Keratinocyte (primary cell): ENCODE measurements at regions not wholly inside any gene's neighbourhood (a gene's known extent, or its start where the extent isn't known, plus 50 kb on each side); places are given as distances from the start of the nearest gene placed in this dataset.

ENCODE experiments used
- DNase-seq: peaks from one replicate; pipeline ENCODE4 v3.0.0-alpha.2; 2011; ENCODE audit warnings: low read depth, missing footprints, low spot score
- FAIRE-seq: peaks from 2 replicates; lab custom pipeline; 2011; peaks lifted over from hg19 to GRCh38; lab: Jason Lieb, UNC
- H2AFZ ChIP-seq: 2 replicates; pipeline ENCODE4 v1.6.0; 2012; ENCODE audit warnings: low read length, control low read depth, inconsistent platforms; ENCODE audit not compliant: control insufficient read depth
- H3K27ac ChIP-seq: 2 replicates; pipeline ENCODE4 v1.5.1; 2011; ENCODE audit warnings: low read length; ENCODE audit not compliant: control insufficient read depth, insufficient read depth
- H3K27me3 ChIP-seq: 3 replicates; pipeline ENCODE4 v1.6.0; 2011; ENCODE audit warnings: low read length; ENCODE audit not compliant: control insufficient read depth, insufficient read depth; ENCODE audit errors: extremely low read depth
- H3K36me3 ChIP-seq, 2 experiments: 2 replicates in 1 of 2; 3 replicates in 1 of 2; pipeline ENCODE4 v1.5.1; 2011; ENCODE audit warnings: low read length in 2 of 2, mild to moderate bottlenecking in 1 of 2; ENCODE audit not compliant: control insufficient read depth in 2 of 2, insufficient read depth in 2 of 2; ENCODE audit errors: extremely low read depth in 1 of 2
- H3K4me1 ChIP-seq: 3 replicates; pipeline ENCODE4 v1.5.1; 2011; ENCODE audit warnings: low read length; ENCODE audit not compliant: control insufficient read depth, insufficient read depth; ENCODE audit errors: extremely low read depth
- H3K4me2 ChIP-seq: 3 replicates; pipeline ENCODE4 v1.6.0; 2011; ENCODE audit warnings: low read depth, low read length; ENCODE audit not compliant: control insufficient read depth, insufficient read depth; ENCODE audit errors: extremely low read depth
- H3K4me3 ChIP-seq, 3 experiments: fragments of 200-600 bp in 1 of 3; sonication (generic) in 1 of 3; 2 replicates in 2 of 3; 3 replicates in 1 of 3; pipeline ENCODE4 v1.5.1; 2011 to 2016; ENCODE audit warnings: low read length in 3 of 3, mild to moderate bottlenecking in 3 of 3, control low read depth in 2 of 3, inconsistent platforms in 1 of 3, low read depth in 1 of 3, mixed read lengths in 1 of 3, mixed run types in 1 of 3, moderate library complexity in 1 of 3; ENCODE audit not compliant: control insufficient read depth in 2 of 3, insufficient read depth in 2 of 3; ENCODE audit errors: extremely low read depth in 1 of 3
- H3K79me2 ChIP-seq: 2 replicates; pipeline ENCODE4 v1.6.0; 2012; ENCODE audit warnings: low read length; ENCODE audit not compliant: control insufficient read depth, insufficient read depth
- H3K9ac ChIP-seq: 3 replicates; pipeline ENCODE4 v1.6.0; 2011; ENCODE audit warnings: low read length; ENCODE audit not compliant: control insufficient read depth, insufficient read depth; ENCODE audit errors: extremely low read depth
- H3K9me1 ChIP-seq: 3 replicates; pipeline ENCODE4 v1.6.0; 2011; ENCODE audit warnings: low read length; ENCODE audit not compliant: control insufficient read depth, insufficient read depth; ENCODE audit errors: extremely low read depth
- H3K9me3 ChIP-seq: 2 replicates; pipeline ENCODE4 v1.5.1; 2012; ENCODE audit warnings: low read depth, low read length; ENCODE audit not compliant: control insufficient read depth
- H4K20me1 ChIP-seq: 3 replicates; pipeline ENCODE4 v1.6.0; 2011; ENCODE audit warnings: low read length; ENCODE audit not compliant: control insufficient read depth, insufficient read depth; ENCODE audit errors: extremely low read depth
- CTCF ChIP-seq, 3 experiments: IDR thresholded peaks in 1 of 3; conservative IDR thresholded peaks in 1 of 3; optimal IDR thresholded peaks in 1 of 3; 2 replicates in 2 of 3; 3 replicates in 1 of 3; pipeline versions ENCODE3 to v1.5.1; 2011; ENCODE audit warnings: low read length in 3 of 3, mild to moderate bottlenecking in 3 of 3, moderate library complexity in 2 of 3, control low read depth in 1 of 3, inconsistent platforms in 1 of 3; ENCODE audit not compliant: insufficient read depth in 2 of 3; ENCODE audit errors: extremely low read depth in 1 of 3
- EZH2 ChIP-seq: IDR thresholded peaks from one replicate; pipeline ENCODE4 v1.6.1; 2012; ENCODE audit warnings: inconsistent platforms, mild to moderate bottlenecking, low read length, moderate library complexity
- dilution Hi-C: fragments of 300-500 bp; cut with MboI; formaldehyde crosslinking; loops from one replicate; pipeline ENCODE4 v1.7.0; 2020; ENCODE audit warnings: low sequenced_read_pairs; ENCODE audit not compliant: extremely low pct_ligation_motif_present

GRCh38 chr13:105097521-105097920, 1437.9 kb downstream of the EFNB2 start:
- Histone ChIP-seq H3K27ac (no peak overlapping the region), H3K9me1 (no peaks in the 10 kb centered on the region), H3K4me3 (no peak overlapping the region), H3K9me3 (no peaks in the 10 kb centered on the region), H3K27me3 (no peaks in the 10 kb centered on the region), H3K4me1 (no peaks in the 10 kb centered on the region), H2AFZ (no peak overlapping the region), H3K36me3 (no peaks in the 10 kb centered on the region), H3K79me2 (no peaks in the 10 kb centered on the region), H3K9ac (no peak overlapping the region), H3K4me2 (no peak overlapping the region), H4K20me1 (no peaks in the 10 kb centered on the region)
- FAIRE-seq (no peak), DNase-seq (no peak)
- dilution Hi-C loops: no loop called here
- no peak for TF ChIP-seq EZH2

- dilution Hi-C loops: no loop called here
- Histone ChIP-seq H3K4me1 (no peaks in the 10 kb centered on the region), H3K36me3 (no peaks in the 10 kb centered on the region), H4K20me1 (no peaks in the 10 kb centered on the region), H3K9me3 (no peaks in the 10 kb centered on the region), H3K9ac (no peak overlapping the region), H3K27ac (no peak overlapping the region), H3K9me1 (no peaks in the 10 kb centered on the region), H3K4me3 (no peak overlapping the region), H2AFZ (no peak overlapping the region), H3K4me2 (no peak overlapping the region), H3K27me3 (no peaks in the 10 kb centered on the region), H3K79me2 (no peaks in the 10 kb centered on the region)
- FAIRE-seq: no peak
- no peak for DNase-seq
- TF ChIP-seq CTCF (optimal IDR thresholded peaks at IDR 0.05 in 1 of 3, IDR thresholded peaks at IDR 0.05 in 1 of 3, conservative IDR thresholded peaks at IDR 0.05 in 1 of 3; ENCODE audit: extremely low read depth in 1 of 3, insufficient read depth in 2 of 3, low read length in 3 of 3): no peak
- no peak for TF ChIP-seq EZH2
Measured at GRCh38 chr13:105089858-105090643, 1445.4 kb downstream of the EFNB2 start.

GRCh38 chr13:105087945-105088344, 1447.5 kb downstream of the EFNB2 start:
- Histone ChIP-seq H2AFZ (no peak overlapping the region), H3K4me2 (no peak overlapping the region), H3K9me3 (no peaks in the 10 kb centered on the region), H3K4me3 (no peak overlapping the region), H3K27me3 (no peaks in the 10 kb centered on the region), H3K4me1 (no peaks in the 10 kb centered on the region), H3K79me2 (no peaks in the 10 kb centered on the region), H3K36me3 (no peaks in the 10 kb centered on the region), H4K20me1 (no peaks in the 10 kb centered on the region), H3K9ac (no peak overlapping the region), H3K27ac (no peak overlapping the region), H3K9me1 (no peaks in the 10 kb centered on the region)
- TF ChIP-seq EZH2 (no peak), CTCF (optimal IDR thresholded peaks at IDR 0.05 in 1 of 3, IDR thresholded peaks at IDR 0.05 in 1 of 3, conservative IDR thresholded peaks at IDR 0.05 in 1 of 3; ENCODE audit: extremely low read depth in 1 of 3, insufficient read depth in 2 of 3, low read length in 3 of 3) (no peak)
- DNase-seq: no peak
- dilution Hi-C loops: no loop called here
- no peak for FAIRE-seq
